Brain pericyte (primary cell): ENCODE measurements at regions not wholly inside any gene's neighbourhood (a gene's known extent, or its start where the extent isn't known, plus 50 kb on each side); places are given as distances from the start of the nearest gene placed in this dataset.

ENCODE experiments used
- DNase-seq: peaks from one replicate; pipeline ENCODE4 v3.0.0-alpha.2; 2012; ENCODE audit warnings: low read depth, low spot score

GRCh38 chr11:15379483-15379882 lies 264.8 kb downstream of the INSC start:
- no peak for DNase-seq

DNA sequence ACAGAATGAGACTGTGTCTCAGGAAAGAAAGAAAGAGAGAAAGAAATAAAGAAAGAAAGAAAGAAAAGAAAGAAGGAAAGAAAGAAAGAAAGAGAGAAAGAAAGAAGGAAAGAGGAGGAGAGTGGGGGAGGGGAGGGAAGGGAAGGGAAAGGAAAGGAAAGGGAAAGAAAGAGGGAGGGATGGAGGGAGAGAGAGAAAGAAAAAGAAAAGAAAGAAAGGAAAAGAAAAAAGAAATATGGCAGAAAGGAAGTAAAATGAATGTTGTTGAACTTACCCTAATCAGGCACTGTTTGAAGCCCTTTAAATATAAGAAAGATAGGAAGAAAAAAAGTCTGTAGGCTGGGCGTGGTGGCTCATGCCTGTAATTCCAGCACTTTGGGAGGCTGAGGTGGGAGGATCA lies 276.1 kb downstream of the INSC start:
- no peak for DNase-seq

- no peak for DNase-seq
Measured at GRCh38 chr11:15396778-15397177, 282.1 kb downstream of the INSC start.

DNA sequence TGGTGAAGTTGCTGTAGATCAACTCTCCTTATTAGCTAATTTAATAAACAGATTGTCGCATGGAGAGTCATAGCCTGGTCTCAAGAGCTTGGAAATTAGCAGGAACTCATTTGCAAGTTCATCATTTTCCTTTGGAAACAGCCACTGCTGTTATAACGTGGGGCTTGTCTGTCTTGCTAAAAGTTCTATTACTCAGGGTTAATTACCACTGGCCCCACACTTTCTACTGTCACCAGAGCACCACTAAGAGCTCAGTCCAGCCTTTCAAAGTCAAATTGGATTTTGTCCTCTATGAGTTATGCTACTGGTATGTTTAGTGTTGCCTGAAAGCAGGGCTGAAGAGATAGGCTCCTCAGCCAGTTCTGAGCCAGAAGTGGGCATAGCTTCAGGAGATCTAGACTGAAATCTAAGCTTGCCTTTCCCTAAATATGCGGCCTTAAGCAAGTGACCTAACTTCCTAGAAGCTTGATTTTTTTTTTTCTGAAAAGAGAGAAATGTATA lies 292.2 kb downstream of the INSC start:
- no peak for DNase-seq

DNA sequence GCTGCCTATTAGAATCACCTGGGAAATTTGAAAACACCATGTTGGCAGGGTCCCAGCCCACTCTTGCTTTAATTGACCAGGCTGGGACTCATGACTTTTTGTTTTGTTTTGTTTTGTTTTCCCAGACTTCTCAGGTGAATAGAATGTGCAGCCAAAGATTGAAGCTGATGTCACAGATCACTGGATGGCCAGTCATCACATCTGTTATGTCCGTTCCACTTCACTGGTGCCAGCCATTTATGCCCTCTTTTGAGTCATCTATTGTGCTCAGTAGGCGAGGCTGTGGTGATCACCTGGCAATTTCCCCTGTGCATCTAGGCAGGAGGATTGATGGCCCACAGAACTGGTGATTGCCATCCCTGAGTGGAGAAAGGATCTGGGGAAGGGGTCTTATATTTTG lies 297.3 kb downstream of the INSC start:
- no peak for DNase-seq

DNA sequence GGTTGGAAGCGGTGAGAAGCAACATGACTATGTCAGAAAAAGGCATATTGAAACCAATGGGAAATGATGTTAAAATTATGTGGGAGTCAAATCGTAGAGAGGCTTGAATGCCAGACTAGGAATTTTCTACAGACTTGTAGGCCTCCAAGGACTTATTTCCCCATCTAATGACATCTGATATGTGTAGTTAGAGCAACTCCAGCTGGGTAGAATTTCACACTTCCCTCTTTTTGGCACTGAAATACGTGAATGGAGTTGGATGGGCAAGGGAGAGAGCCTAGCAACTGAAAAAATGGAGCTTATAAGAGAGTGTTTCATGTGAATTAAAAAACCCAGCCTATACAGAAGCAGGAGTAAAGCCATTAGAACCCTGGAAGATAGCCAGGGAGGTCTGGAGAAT lies 304.2 kb downstream of the INSC start:
- no peak for DNase-seq

- no peak for DNase-seq
Measured at GRCh38 chr11:15419696-15420095, 305.0 kb downstream of the INSC start.

DNA sequence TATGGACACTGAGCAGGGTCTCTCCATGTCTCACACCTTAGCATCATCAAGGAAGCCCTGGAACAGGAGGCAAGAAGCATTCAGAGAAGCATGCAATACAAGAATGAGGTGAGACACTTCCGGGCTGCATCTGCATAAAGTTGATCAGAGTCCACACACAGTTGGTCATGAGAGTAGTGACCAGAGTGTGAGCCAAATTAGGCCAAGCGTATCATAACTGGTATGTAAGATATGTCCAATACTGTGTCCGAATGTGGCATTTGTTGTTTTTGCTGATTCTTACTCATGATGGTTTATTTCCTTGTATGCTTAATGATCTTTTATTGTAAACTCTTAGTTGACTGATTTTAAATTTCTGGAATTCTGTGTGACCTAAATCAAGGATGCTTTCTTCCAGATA lies 315.7 kb downstream of the INSC start:
- DNase-seq = no peak

GRCh38 chr11:15434529-15434928 lies 319.8 kb downstream of the INSC start:
- DNase-seq = no peak

DNA sequence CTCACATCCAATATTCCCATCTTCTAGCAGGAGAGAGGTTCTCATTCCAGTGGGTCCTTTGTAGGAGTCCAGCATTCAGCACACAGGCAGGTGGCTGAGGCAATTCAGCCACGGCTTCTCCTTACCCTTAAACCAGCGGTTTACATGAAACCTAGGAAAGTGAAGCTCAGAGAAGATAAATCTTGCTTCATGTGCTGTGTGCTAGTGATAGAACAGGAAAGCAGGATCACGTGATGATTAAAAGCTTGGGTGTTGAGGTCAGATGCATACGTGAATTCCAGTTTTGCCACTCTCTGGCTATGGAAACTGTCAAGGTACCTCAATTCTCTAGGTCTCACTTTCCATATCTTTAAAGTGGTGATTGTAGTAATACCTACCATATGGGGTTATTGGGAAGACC lies 331.6 kb downstream of the INSC start:
- DNase-seq = no peak

- DNase-seq = no peak
Measured at GRCh38 chr11:15446929-15447328, 332.2 kb downstream of the INSC start.

DNA sequence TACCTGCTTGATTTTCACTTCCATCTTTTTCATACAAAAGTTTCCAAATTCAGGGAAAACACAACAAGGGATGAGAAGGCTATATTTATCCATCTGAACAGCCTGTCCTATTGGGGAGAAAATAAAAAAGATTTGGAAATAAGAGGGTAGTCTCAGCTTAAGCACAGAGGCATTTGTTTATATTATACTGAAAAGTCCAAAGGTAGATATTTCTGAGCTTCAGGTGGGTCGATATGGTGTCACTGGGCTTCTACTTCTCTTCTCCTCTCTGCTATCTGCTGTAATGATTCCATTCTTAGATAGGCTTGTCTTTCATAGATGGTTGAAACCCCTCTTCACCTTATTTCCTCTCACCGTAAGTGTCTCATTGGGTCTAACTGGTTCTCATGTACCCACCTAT lies 337.0 kb downstream of the INSC start:
- DNase-seq = no peak

GRCh38 chr11:15453211-15453765 lies 338.6 kb downstream of the INSC start:
- DNase-seq = no peak

GRCh38 chr11:15468466-15468865 lies 353.7 kb downstream of the INSC start:
- DNase-seq = no peak

DNA sequence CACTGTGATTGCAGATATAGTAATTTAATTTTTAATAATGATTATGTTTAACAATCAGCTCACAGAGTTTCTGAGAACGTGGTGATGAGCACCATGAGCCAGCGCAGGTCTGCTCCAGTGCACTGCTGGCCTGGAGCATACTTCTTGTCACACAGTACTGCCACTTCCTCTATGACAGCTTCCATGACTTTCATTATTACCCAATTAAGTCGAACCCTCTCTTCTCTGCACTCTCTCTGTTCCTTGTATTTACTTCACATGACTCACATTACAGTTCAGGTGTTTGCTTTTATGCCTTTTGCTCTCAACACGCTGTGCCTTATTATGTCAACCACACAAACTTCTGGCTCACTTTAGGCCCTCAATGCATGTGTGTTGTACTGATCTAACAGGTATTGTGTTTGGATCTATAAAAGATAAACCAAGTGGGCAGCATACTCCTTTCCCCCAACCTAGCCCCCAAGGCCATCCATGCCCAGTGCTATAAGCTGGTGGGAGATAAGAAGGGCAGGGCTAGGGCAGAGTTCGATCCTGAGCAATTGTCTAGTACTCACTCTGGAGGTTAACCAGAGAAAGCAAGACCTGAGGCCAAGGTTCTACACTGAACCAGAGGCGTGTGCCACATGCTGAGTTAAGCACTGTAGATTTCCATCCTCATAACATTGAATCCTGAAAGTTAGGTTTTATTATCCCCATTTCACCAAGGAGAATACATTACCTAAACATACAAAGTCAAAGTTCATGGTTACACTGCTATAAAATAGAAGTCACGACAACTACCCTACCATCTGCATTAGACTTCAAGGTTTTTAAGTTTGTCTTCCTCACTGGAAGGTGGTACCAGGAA lies 356.5 kb downstream of the INSC start:
- no peak for DNase-seq

- no peak for DNase-seq
Measured at GRCh38 chr11:15471895-15472799, 357.4 kb downstream of the INSC start.

GRCh38 chr11:15473954-15474837 lies 359.5 kb downstream of the INSC start:
- DNase-seq = no peak

DNA sequence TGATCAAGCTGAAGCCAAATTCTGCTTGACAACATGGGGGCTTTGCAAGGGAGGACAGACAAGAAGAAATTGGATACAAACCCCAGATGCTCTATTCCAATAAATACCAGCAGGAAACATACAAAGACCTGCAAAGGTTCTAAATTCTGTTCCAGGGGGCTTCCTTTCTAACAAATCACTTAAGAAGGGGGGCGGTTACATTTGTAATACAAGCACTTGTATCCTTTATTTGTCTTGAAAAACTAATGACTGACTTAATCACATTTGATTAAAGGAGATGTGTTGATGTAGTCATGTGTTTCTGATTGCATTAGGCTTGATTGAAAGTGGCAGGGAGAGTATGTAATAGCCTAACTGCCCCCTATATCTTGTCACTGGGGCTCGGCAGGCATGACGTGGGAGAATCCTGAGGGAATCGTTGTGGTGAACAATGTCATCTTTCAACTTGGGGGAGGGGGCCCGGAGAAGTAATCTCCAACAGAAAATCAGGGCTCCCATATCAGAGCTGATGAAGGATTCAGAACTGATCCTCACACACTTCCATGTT lies 361.7 kb downstream of the INSC start:
- DNase-seq = no peak

GRCh38 chr11:15481871-15482270 lies 367.1 kb downstream of the INSC start:
- no peak for DNase-seq

- no peak for DNase-seq
Measured at GRCh38 chr11:15483205-15483604, 368.5 kb downstream of the INSC start.

GRCh38 chr11:15484398-15484797 lies 369.7 kb downstream of the INSC start:
- DNase-seq = no peak
